ENCODE measurements at regions not wholly inside any gene's neighbourhood (a gene's known extent, or its start where the extent isn't known, plus 50 kb on each side); places are given as distances from the start of the nearest gene placed in this dataset.

- peaks cover 5 to 21% of the 10 kb centered on the region in 2 donors for H3K27me3 Mint-ChIP-seq (ENCODE audit: low read depth in 2 of 2)
- Histone ChIP-seq H3K4me1 (ENCODE audit: control insufficient read depth, insufficient read depth, low read length) (no peaks in the 10 kb centered on the region), H3K9me3 (ENCODE audit: control insufficient read depth, insufficient read depth, low read length) (peaks cover 2% of the 10 kb centered on the region), H3K27me3 (ENCODE audit: control insufficient read depth, insufficient read depth, low read length) (no peaks in the 10 kb centered on the region), H3K27ac (ENCODE audit: low read length) (no peak overlapping the region), H3K36me3 (ENCODE audit: control insufficient read depth, insufficient read depth, low read length) (no peaks in the 10 kb centered on the region), H3K4me3 (ENCODE audit: low read length) (no peak overlapping the region)
- no peaks in the 10 kb centered on the region for H3K36me3 Mint-ChIP-seq
- no peak overlapping the region for H3K4me3 Mint-ChIP-seq
- ATAC-seq (no peak), DNase-seq (peak in 1 of 2 donors; percentile 78)
- no peak overlapping the region for H3K27ac Mint-ChIP-seq
- no peaks in the 10 kb centered on the region for H3K9me3 Mint-ChIP-seq
- H3K4me1 Mint-ChIP-seq, result peaks cover 0 to 6% of the 10 kb centered on the region in 2 donors
- WGBS (ENCODE audit: insufficient coverage), result 76% methylated on average over 7 of the region's 7 CpGs
- TF ChIP-seq CTCF (IDR thresholded peaks at IDR 0.05), result no peak
- intact Hi-C loops (cut with micrococcal nuclease), result no loop called here
Observed at GRCh38 chr2:100653449-100654035, 90.7 kb downstream of the PDCL3 start.

GRCh38 chr2:100654611-100655010 lies 91.8 kb downstream of the PDCL3 start:
- H3K36me3 ChIP-seq (ENCODE audit: control insufficient read depth, insufficient read depth, low read length), result no peaks in the 10 kb centered on the region
- peaks cover 5 to 32% of the 10 kb centered on the region in 2 donors for H3K27me3 Mint-ChIP-seq (ENCODE audit: low read depth in 2 of 2)
- intact Hi-C loops (cut with micrococcal nuclease), result no loop called here
- no peaks in the 10 kb centered on the region for H3K4me1 ChIP-seq (ENCODE audit: control insufficient read depth, insufficient read depth, low read length)
- H3K9me3 ChIP-seq (ENCODE audit: control insufficient read depth, insufficient read depth, low read length), result peaks cover 2% of the 10 kb centered on the region
- ATAC-seq, result no peak
- WGBS (ENCODE audit: insufficient coverage), result 93% methylated on average over 7 of the region's 7 CpGs
- no peaks in the 10 kb centered on the region for H3K27me3 ChIP-seq (ENCODE audit: control insufficient read depth, insufficient read depth, low read length)
- no peak overlapping the region for H3K27ac Mint-ChIP-seq
- no peak overlapping the region for H3K4me3 ChIP-seq (ENCODE audit: low read length)
- peaks cover 0 to 5% of the 10 kb centered on the region in 2 donors for H3K4me1 Mint-ChIP-seq
- DNase-seq, result no peak
- H3K9me3 Mint-ChIP-seq, result no peaks in the 10 kb centered on the region
- no peaks in the 10 kb centered on the region for H3K36me3 Mint-ChIP-seq
- H3K27ac ChIP-seq (ENCODE audit: low read length), result no peak overlapping the region
- no peak for TF ChIP-seq CTCF (IDR thresholded peaks at IDR 0.05)
- H3K4me3 Mint-ChIP-seq, result no peak overlapping the region

GRCh38 chr2:100655446-100655845 lies 92.7 kb downstream of the PDCL3 start:
- H3K36me3 ChIP-seq (ENCODE audit: control insufficient read depth, insufficient read depth, low read length), result no peaks in the 10 kb centered on the region
- peaks cover 2% of the 10 kb centered on the region for H3K9me3 ChIP-seq (ENCODE audit: control insufficient read depth, insufficient read depth, low read length)
- H3K4me1 Mint-ChIP-seq, result no peaks in the 10 kb centered on the region
- DNase-seq, result no peak
- intact Hi-C loops (cut with micrococcal nuclease), result no loop called here
- H3K36me3 Mint-ChIP-seq, result no peaks in the 10 kb centered on the region
- no peaks in the 10 kb centered on the region for H3K9me3 Mint-ChIP-seq
- H3K4me3 Mint-ChIP-seq, result no peak overlapping the region
- no peak overlapping the region for H3K4me3 ChIP-seq (ENCODE audit: low read length)
- WGBS (ENCODE audit: insufficient coverage), result 96% methylated on average over 5 of the region's 5 CpGs
- H3K27ac Mint-ChIP-seq, result no peak overlapping the region
- H3K27me3 ChIP-seq (ENCODE audit: control insufficient read depth, insufficient read depth, low read length), result no peaks in the 10 kb centered on the region
- no peak for ATAC-seq
- H3K27ac ChIP-seq (ENCODE audit: low read length), result no peak overlapping the region
- TF ChIP-seq CTCF (IDR thresholded peaks at IDR 0.05), result no peak
- peaks cover 12 to 40% of the 10 kb centered on the region in 2 donors for H3K27me3 Mint-ChIP-seq (ENCODE audit: low read depth in 2 of 2)
- H3K4me1 ChIP-seq (ENCODE audit: control insufficient read depth, insufficient read depth, low read length), result no peaks in the 10 kb centered on the region

- Mint-ChIP-seq H3K4me1 (no peaks in the 10 kb centered on the region), H3K4me3 (no peak overlapping the region), H3K27ac (no peak overlapping the region), H3K27me3 (ENCODE audit: low read depth in 2 of 2) (peaks cover 12 to 40% of the 10 kb centered on the region in 2 donors), H3K9me3 (no peaks in the 10 kb centered on the region), H3K36me3 (no peaks in the 10 kb centered on the region)
- Histone ChIP-seq H3K36me3 (ENCODE audit: control insufficient read depth, insufficient read depth, low read length) (no peaks in the 10 kb centered on the region), H3K4me1 (ENCODE audit: control insufficient read depth, insufficient read depth, low read length) (no peaks in the 10 kb centered on the region), H3K9me3 (ENCODE audit: control insufficient read depth, insufficient read depth, low read length) (peaks cover 2% of the 10 kb centered on the region), H3K27me3 (ENCODE audit: control insufficient read depth, insufficient read depth, low read length) (no peaks in the 10 kb centered on the region), H3K4me3 (ENCODE audit: low read length) (no peak overlapping the region), H3K27ac (ENCODE audit: low read length) (no peak overlapping the region)
- DNase-seq (no peak), ATAC-seq (no peak)
- intact Hi-C loops (cut with micrococcal nuclease), result no loop called here
- no peak for TF ChIP-seq CTCF (IDR thresholded peaks at IDR 0.05)
- 84% methylated on average over 5 of the region's 5 CpGs for WGBS (ENCODE audit: insufficient coverage)
Observed at GRCh38 chr2:100655936-100656534, 93.2 kb downstream of the PDCL3 start.
